GM23338 (cell line): ENCODE measurements at regions not wholly inside any gene's neighbourhood (a gene's known extent, or its start where the extent isn't known, plus 50 kb on each side); places are given as distances from the start of the nearest gene placed in this dataset.

ENCODE experiments used
- CREB1 ChIP-seq: fragments of 250-450 bp; sonication (Bioruptor Pico); IDR thresholded peaks from 2 replicates; pipeline ENCODE4 v1.5.0; 2020; ENCODE audit warnings: low read depth, mild to moderate bottlenecking, moderate library complexity
- EZH2 ChIP-seq: fragments of 200-600 bp; sonication (generic); IDR thresholded peaks from one replicate; pipeline ENCODE4 v1.8.0; 2017; ENCODE audit warnings: antibody characterized with exemption, mild to moderate bottlenecking, low read depth; ENCODE audit not compliant: unreplicated experiment
- EZH2phosphoT487 ChIP-seq: fragments of 200-600 bp; sonication (generic); IDR thresholded peaks from one replicate; pipeline ENCODE4 v1.8.1; 2018; ENCODE audit warnings: antibody characterized with exemption; ENCODE audit not compliant: unreplicated experiment
- JUNB ChIP-seq: IDR thresholded peaks from one replicate; pipeline ENCODE4 v1.6.1; 2016; ENCODE audit warnings: antibody characterized with exemption; ENCODE audit not compliant: unreplicated experiment
- NANOG ChIP-seq: IDR thresholded peaks from 2 replicates; pipeline ENCODE4 v1.6.1; 2016; ENCODE audit warnings: antibody characterized with exemption, borderline replicate concordance
- POLR2AphosphoS5 ChIP-seq: IDR thresholded peaks from 2 replicates; pipeline ENCODE4 v1.6.1; 2016; ENCODE audit warnings: antibody characterized with exemption, low read depth
- STAT1 ChIP-seq: IDR thresholded peaks from one replicate; pipeline ENCODE4 v1.6.1; 2016; ENCODE audit warnings: antibody characterized with exemption; ENCODE audit not compliant: unreplicated experiment
- ZNF114 ChIP-seq: fragments of 250-450 bp; sonication (Bioruptor Pico); IDR thresholded peaks from 2 replicates; pipeline ENCODE4 v1.5.0; 2020; ENCODE audit warnings: mild to moderate bottlenecking, moderate library complexity
- ZNF331 ChIP-seq: fragments of 250-450 bp; sonication (Bioruptor Pico); IDR thresholded peaks from 2 replicates; pipeline ENCODE4 v1.5.0; 2020; ENCODE audit warnings: low read depth, mild to moderate bottlenecking, moderate library complexity
- TF ChIP-seq, protein P1 (sequence below), 2 experiments: fragments of 200-600 bp in 1 of 2; sonication (generic) in 1 of 2; conservative IDR thresholded peaks; 2 replicates each; pipeline versions ENCODE4 v1.5.1 to v1.6.1; 2016 to 2017; ENCODE audit warnings: antibody characterized with exemption in 2 of 2, low read depth in 2 of 2, mild to moderate bottlenecking in 2 of 2, moderate library complexity in 1 of 2
- TF ChIP-seq, protein P2 (sequence below): IDR thresholded peaks from one replicate; pipeline ENCODE4 v1.6.1; 2018; ENCODE audit warnings: antibody characterized with exemption; ENCODE audit not compliant: unreplicated experiment
- TF ChIP-seq, protein P3 (sequence below): IDR thresholded peaks from 2 replicates; pipeline ENCODE4 v1.6.1; 2016; ENCODE audit warnings: antibody characterized with exemption

DNA sequence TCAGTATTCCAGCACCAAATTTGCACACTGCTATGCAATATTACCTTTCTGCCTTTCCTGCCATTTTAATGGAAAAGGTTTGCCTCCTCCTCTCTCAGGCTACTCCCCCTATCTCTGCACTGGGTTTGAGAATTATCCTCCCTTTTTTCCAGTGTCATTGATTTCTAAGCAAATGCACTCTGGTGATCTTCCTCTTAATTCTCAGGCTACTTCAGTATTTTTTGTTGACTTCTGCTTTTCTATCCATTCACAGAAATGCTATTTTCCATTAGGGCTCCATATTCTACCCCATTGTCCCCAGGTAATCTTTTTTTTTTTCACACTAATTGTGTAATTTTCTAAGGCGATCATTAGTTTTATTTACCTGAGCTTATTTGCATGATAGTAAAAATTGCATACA is 144.0 kb downstream of the GJA1 start:
- TF ChIP-seq, protein P1, sequence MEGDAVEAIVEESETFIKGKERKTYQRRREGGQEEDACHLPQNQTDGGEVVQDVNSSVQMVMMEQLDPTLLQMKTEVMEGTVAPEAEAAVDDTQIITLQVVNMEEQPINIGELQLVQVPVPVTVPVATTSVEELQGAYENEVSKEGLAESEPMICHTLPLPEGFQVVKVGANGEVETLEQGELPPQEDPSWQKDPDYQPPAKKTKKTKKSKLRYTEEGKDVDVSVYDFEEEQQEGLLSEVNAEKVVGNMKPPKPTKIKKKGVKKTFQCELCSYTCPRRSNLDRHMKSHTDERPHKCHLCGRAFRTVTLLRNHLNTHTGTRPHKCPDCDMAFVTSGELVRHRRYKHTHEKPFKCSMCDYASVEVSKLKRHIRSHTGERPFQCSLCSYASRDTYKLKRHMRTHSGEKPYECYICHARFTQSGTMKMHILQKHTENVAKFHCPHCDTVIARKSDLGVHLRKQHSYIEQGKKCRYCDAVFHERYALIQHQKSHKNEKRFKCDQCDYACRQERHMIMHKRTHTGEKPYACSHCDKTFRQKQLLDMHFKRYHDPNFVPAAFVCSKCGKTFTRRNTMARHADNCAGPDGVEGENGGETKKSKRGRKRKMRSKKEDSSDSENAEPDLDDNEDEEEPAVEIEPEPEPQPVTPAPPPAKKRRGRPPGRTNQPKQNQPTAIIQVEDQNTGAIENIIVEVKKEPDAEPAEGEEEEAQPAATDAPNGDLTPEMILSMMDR (conservative IDR thresholded peaks at IDR 0.05; ENCODE audit: low read depth in 2 of 2), result no peak
- TF ChIP-seq, protein P2, sequence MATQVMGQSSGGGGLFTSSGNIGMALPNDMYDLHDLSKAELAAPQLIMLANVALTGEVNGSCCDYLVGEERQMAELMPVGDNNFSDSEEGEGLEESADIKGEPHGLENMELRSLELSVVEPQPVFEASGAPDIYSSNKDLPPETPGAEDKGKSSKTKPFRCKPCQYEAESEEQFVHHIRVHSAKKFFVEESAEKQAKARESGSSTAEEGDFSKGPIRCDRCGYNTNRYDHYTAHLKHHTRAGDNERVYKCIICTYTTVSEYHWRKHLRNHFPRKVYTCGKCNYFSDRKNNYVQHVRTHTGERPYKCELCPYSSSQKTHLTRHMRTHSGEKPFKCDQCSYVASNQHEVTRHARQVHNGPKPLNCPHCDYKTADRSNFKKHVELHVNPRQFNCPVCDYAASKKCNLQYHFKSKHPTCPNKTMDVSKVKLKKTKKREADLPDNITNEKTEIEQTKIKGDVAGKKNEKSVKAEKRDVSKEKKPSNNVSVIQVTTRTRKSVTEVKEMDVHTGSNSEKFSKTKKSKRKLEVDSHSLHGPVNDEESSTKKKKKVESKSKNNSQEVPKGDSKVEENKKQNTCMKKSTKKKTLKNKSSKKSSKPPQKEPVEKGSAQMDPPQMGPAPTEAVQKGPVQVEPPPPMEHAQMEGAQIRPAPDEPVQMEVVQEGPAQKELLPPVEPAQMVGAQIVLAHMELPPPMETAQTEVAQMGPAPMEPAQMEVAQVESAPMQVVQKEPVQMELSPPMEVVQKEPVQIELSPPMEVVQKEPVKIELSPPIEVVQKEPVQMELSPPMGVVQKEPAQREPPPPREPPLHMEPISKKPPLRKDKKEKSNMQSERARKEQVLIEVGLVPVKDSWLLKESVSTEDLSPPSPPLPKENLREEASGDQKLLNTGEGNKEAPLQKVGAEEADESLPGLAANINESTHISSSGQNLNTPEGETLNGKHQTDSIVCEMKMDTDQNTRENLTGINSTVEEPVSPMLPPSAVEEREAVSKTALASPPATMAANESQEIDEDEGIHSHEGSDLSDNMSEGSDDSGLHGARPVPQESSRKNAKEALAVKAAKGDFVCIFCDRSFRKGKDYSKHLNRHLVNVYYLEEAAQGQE, result no peak
- TF ChIP-seq ZNF331 (CRISPR knock-in tag), result no peak
- TF ChIP-seq, protein P3, sequence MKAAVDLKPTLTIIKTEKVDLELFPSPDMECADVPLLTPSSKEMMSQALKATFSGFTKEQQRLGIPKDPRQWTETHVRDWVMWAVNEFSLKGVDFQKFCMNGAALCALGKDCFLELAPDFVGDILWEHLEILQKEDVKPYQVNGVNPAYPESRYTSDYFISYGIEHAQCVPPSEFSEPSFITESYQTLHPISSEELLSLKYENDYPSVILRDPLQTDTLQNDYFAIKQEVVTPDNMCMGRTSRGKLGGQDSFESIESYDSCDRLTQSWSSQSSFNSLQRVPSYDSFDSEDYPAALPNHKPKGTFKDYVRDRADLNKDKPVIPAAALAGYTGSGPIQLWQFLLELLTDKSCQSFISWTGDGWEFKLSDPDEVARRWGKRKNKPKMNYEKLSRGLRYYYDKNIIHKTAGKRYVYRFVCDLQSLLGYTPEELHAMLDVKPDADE, result no peak
- TF ChIP-seq POLR2AphosphoS5, result no peak
- no peak for TF ChIP-seq EZH2phosphoT487
- TF ChIP-seq ZNF114, result no peak
- no peak for TF ChIP-seq CREB1 (CRISPR knock-in tag)
- no peak for TF ChIP-seq EZH2
- TF ChIP-seq NANOG, result no peak
- TF ChIP-seq JUNB, result no peak
- no peak for TF ChIP-seq STAT1
